ENCODE measurements at regions not wholly inside any gene's neighbourhood (a gene's known extent, or its start where the extent isn't known, plus 50 kb on each side); places are given as distances from the start of the nearest gene placed in this dataset.

DNA sequence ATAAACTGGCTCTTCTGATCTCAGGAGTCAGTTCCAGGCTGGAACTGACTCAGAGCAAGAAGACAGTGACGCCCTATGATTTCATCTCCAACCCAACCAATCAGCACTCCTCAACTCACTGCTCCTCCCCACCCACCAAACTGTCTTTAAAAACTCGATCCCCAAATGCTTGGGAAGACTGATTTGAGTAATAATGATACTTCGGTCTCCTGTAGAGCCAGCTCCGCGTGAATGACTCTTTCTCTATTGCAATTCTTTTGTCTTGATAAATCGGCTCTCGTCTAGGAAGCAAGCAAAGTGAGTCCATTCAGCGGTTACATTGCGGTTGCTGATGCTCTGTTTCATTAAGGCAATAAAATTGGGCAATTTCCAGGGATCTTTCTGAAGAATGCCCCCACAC is 1025.3 kb upstream of the CNTNAP5 start:
- no peaks in the 10 kb centered on the region for H3K4me1 ChIP-seq
- no peak overlapping the region for H3K4me3 ChIP-seq
- no peaks in the 10 kb centered on the region for H3K36me3 ChIP-seq
- no peaks in the 10 kb centered on the region for H3K27me3 ChIP-seq
- no peak for ATAC-seq
- TF ChIP-seq POLR2AphosphoS5 (IDR thresholded peaks at IDR 0.05) (no peak), EP300 (IDR thresholded peaks at IDR 0.05) (no peak), POLR2A (IDR thresholded peaks at IDR 0.05) (no peak)
- TF ChIP-seq, protein P1, sequence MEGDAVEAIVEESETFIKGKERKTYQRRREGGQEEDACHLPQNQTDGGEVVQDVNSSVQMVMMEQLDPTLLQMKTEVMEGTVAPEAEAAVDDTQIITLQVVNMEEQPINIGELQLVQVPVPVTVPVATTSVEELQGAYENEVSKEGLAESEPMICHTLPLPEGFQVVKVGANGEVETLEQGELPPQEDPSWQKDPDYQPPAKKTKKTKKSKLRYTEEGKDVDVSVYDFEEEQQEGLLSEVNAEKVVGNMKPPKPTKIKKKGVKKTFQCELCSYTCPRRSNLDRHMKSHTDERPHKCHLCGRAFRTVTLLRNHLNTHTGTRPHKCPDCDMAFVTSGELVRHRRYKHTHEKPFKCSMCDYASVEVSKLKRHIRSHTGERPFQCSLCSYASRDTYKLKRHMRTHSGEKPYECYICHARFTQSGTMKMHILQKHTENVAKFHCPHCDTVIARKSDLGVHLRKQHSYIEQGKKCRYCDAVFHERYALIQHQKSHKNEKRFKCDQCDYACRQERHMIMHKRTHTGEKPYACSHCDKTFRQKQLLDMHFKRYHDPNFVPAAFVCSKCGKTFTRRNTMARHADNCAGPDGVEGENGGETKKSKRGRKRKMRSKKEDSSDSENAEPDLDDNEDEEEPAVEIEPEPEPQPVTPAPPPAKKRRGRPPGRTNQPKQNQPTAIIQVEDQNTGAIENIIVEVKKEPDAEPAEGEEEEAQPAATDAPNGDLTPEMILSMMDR (IDR thresholded peaks at IDR 0.05) = no peak
- no peak overlapping the region for H3K27ac ChIP-seq
- H3K9me3 ChIP-seq = no peaks in the 10 kb centered on the region
- WGBS, 2 donors (ENCODE audit: low coverage in 1 of 2) = 74 to 75% methylated on average over 6 of the region's 9 CpGs

- no peaks in the 10 kb centered on the region for H3K36me3 ChIP-seq
- H3K4me3 ChIP-seq = no peak overlapping the region
- 51 to 56% methylated on average over 3 of the region's 3 CpGs for WGBS, 2 donors (ENCODE audit: low coverage in 1 of 2)
- peaks cover 0 to 12% (median 0%) of the 10 kb centered on the region in 3 donors for H3K9me3 ChIP-seq
- TF ChIP-seq, protein P1 (IDR thresholded peaks at IDR 0.05) = no peak
- TF ChIP-seq POLR2A (IDR thresholded peaks at IDR 0.05) (no peak), EP300 (IDR thresholded peaks at IDR 0.05) (no peak), POLR2AphosphoS5 (IDR thresholded peaks at IDR 0.05) (no peak)
- no peak overlapping the region for H3K27ac ChIP-seq
- H3K4me1 ChIP-seq = no peaks in the 10 kb centered on the region
- ATAC-seq = no peak
- H3K27me3 ChIP-seq = no peaks in the 10 kb centered on the region
Observed at GRCh38 chr2:123002660-123003248, 1022.3 kb upstream of the CNTNAP5 start.

DNA sequence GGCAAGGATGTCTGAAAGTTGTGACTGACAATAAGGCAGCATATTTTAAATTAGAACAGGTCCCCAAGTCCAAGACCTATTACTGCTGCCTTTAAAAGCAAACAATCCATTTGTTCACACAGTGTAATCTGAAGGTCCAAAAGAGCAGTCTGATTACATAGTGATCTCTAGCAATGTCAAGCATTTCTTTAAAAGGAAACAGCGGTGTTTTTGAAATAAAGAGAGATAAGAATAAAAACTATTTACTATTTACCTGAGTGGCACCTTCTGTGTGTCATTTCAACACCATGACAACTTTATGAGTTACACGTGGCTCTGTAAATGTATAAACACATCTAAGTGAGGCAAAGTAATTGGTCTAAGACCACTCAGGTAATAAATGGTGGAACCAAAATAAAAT is 1009.9 kb upstream of the CNTNAP5 start:
- Histone ChIP-seq H3K4me3 (no peak overlapping the region), H3K9me3 (no peaks in the 10 kb centered on the region), H3K4me1 (no peaks in the 10 kb centered on the region), H3K36me3 (no peaks in the 10 kb centered on the region), H3K27ac (no peak overlapping the region), H3K27me3 (no peaks in the 10 kb centered on the region)
- no peak for TF ChIP-seq POLR2AphosphoS5 (IDR thresholded peaks at IDR 0.05)
- no peak for TF ChIP-seq EP300 (IDR thresholded peaks at IDR 0.05)
- TF ChIP-seq POLR2A (IDR thresholded peaks at IDR 0.05) = no peak
- TF ChIP-seq, protein P1 (IDR thresholded peaks at IDR 0.05) = no peak
- ATAC-seq = no peak
- WGBS, 2 donors (ENCODE audit: low coverage in 1 of 2) = 54 to 81% methylated on average over 2 of the region's 2 CpGs

- TF ChIP-seq POLR2A (IDR thresholded peaks at IDR 0.05) = no peak
- no peak for TF ChIP-seq POLR2AphosphoS5 (IDR thresholded peaks at IDR 0.05)
- TF ChIP-seq, protein P1 (IDR thresholded peaks at IDR 0.05) = no peak
- TF ChIP-seq EP300 (IDR thresholded peaks at IDR 0.05) = no peak
- Histone ChIP-seq H3K36me3 (no peaks in the 10 kb centered on the region), H3K27ac (no peak overlapping the region), H3K9me3 (peaks cover 0 to 15% (median 0%) of the 10 kb centered on the region in 3 donors), H3K27me3 (no peaks in the 10 kb centered on the region), H3K4me1 (no peaks in the 10 kb centered on the region), H3K4me3 (no peak overlapping the region)
- no peak for ATAC-seq
- WGBS, 2 donors (ENCODE audit: low coverage in 1 of 2) = 17% methylated on average over 1 of the region's 1 CpG; no CpG with 5 or more reads in 1 of the 2 donors
Observed at GRCh38 chr2:123035541-123035940, 989.5 kb upstream of the CNTNAP5 start.

DNA sequence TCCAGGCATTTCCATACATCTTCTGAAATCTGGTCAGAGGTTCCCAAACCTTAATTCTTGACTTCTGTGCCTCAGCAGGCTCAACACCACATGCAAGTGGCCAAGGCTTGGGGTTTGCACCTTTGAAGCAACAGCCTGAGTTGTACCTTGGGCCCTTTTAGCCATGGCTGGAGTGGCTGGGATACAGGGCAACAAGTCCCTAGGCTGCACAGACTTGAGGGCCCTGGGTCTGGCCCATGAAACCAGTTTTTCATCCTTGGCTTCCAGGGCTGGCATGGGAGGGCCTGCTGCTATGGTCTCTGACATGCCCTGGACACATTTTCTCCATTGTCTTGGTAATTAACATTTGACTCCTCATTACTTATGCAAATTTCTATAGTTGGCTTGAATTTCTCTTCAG is 988.8 kb upstream of the CNTNAP5 start:
- ATAC-seq = no peak
- Histone ChIP-seq H3K9me3 (peaks cover 0 to 15% (median 0%) of the 10 kb centered on the region in 3 donors), H3K27me3 (no peaks in the 10 kb centered on the region), H3K36me3 (no peaks in the 10 kb centered on the region), H3K27ac (no peak overlapping the region), H3K4me1 (no peaks in the 10 kb centered on the region), H3K4me3 (no peak overlapping the region)
- TF ChIP-seq POLR2AphosphoS5 (IDR thresholded peaks at IDR 0.05) = no peak
- no peak for TF ChIP-seq EP300 (IDR thresholded peaks at IDR 0.05)
- TF ChIP-seq, protein P1 (IDR thresholded peaks at IDR 0.05) = no peak
- no peak for TF ChIP-seq POLR2A (IDR thresholded peaks at IDR 0.05)

Data from gastroesophageal sphincter (tissue), 4 donors.